GM19455 (cell line): ENCODE measurements at regions not wholly inside any gene's neighbourhood (a gene's known extent, or its start where the extent isn't known, plus 50 kb on each side); places are given as distances from the start of the nearest gene placed in this dataset.
"Not testable (repeated sequence)": the region's sequence is repeated elsewhere in the genome, so short reads cannot be mapped to it uniquely, and the experiment has no call there.

ENCODE experiments used
- ATAC-seq: cut with Tn5 transposase; IDR thresholded peaks from one replicate; pipeline ENCODE4 v1.9.1; 2021; ENCODE audit not compliant: unreplicated experiment

GRCh38 chr4:177494791-177495190 is 52.6 kb upstream of the AGA start:
- no peak for ATAC-seq

- ATAC-seq, result not testable (repeated sequence)
Measured at GRCh38 chr4:177495626-177496025, 53.4 kb upstream of the AGA start.

GRCh38 chr4:177499537-177499936 is 57.3 kb upstream of the AGA start:
- ATAC-seq, result no peak

GRCh38 chr4:177505171-177505615 is 63.0 kb upstream of the AGA start:
- ATAC-seq, result no peak

DNA sequence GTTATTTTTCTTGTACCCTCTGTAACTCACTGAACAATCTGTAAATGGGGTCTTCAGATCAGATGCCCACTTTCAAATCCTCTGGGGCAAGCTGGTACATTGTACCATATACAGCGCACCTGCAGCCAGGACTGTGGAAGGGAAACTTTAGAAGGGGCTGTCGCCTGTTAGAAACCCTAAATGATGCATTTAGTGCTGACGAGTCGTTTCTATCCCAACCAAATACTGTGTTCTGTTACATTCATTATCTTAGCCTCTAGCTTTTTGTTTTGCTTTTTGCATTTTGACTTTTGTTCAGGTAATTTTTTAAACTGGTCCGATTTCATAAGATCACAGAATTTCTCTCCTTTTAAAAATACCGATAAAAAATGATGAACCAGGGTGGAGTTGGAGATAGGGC is 66.4 kb upstream of the AGA start:
- no peak for ATAC-seq

DNA sequence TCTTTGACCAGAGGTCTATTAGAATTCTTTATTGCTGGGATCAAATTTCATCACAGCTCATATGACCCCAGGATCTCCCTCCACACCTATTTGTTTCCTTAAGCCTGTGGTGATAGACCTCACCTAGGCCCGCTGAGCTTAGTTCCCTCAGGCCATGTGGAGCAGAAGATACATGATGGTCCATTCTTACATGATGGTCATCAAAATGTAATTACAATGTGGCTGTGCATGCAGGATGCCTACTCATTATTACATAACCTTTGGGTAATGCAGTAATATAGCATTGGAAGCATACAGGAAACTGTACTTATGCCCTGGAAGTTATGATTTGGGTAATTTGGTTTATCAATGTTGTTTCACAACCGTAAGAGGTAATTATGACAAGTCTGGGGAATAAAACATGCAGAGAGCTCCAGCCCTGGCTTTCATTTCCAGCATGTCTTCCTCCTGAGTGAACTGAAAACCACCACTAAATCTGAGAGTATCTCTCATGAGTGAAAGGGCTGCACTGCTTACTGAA is 67.0 kb upstream of the AGA start:
- ATAC-seq, result no peak

DNA sequence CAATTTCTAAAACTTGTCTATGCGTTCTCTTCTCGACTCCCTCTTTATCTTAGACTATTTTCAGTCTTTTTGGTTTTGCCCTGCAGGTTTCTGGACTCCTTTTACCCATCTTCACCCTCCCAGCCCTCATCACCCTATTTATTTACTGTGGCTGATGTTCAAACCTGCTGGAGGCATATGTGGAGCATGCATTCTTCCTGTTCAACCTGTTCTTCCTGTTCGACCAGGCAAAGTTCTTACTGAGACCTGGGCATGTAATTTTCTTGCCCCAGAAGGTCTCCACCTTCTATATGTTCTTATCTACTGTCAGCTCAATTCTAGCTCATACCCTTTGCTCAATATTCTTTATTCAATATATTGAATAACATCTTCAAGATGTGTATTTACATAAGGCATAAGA is 69.4 kb upstream of the AGA start:
- ATAC-seq, result no peak

GRCh38 chr4:177512646-177513045 is 70.4 kb upstream of the AGA start:
- ATAC-seq, result no peak

DNA sequence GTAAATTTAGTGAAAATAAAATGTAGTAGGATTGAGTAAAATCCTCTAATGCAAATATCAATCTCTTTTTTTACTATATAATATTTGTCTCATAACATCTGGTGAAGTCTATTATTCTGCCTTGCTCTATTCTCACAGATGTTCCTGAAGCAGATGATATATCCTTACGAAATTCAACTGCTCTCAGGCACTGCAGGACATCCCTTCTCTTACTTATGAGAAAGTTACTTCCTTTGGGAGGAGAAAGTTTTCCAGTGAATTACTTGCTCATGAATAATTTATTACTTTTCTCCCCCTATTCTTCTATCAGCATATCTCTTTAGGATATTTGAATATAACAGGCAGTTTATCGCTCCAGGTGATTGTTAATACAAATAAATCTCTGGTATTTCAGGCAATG is 75.6 kb upstream of the AGA start:
- ATAC-seq, result no peak

GRCh38 chr4:177519481-177520260 is 77.4 kb upstream of the AGA start:
- no peak for ATAC-seq

- no peak for ATAC-seq
Measured at GRCh38 chr4:177528620-177529019, 86.4 kb upstream of the AGA start.

GRCh38 chr4:177530561-177530960 is 88.3 kb upstream of the AGA start:
- no peak for ATAC-seq

DNA sequence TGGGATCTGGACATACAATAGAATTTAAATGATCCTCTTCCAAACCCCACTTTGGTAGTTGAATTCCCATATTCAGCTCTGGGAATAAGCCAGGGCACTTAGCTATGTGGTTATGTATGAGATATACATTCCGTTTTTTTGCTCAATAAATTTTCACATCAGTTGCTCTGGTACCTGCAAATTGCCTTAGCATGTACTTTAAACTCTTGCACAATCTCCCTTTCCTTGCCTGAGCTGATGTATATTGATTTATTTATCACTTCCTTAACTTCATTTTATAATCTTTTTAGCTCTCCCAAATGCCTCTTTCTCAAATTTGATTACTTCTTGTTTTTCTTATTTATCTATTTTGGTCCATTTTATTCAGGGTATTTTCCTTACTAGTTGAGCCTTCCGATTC is 90.1 kb upstream of the AGA start:
- ATAC-seq, result no peak

GRCh38 chr4:177534841-177535240 is 92.6 kb upstream of the AGA start:
- ATAC-seq, result not testable (repeated sequence)

GRCh38 chr4:177546745-177547144 is 104.5 kb upstream of the AGA start:
- ATAC-seq, result no peak

GRCh38 chr4:177547985-177548384 is 105.7 kb upstream of the AGA start:
- no peak for ATAC-seq

GRCh38 chr4:177555007-177555574 is 112.9 kb upstream of the AGA start:
- ATAC-seq, result no peak

DNA sequence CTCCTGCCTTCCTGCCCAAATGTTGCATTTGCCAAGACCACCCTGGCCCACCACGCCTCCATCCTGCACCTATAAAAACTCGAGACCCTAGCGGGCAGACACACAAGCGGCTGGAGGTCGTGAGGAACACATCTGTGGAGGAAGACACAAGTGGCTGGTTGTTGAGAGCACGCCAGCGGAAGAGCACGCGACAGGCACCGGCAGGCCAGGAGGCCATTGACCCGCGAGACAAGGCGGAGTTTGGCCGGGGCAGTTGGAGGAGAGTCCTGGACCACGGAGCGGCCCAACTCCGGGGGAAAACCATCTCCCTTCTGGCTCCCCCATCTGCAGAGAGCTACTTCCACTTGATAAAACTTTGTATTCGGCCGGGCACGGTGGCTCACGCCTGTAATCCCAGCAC is 115.2 kb upstream of the AGA start:
- ATAC-seq, result no peak

GRCh38 chr4:177558995-177559394 is 116.8 kb upstream of the AGA start:
- ATAC-seq, result no peak

GRCh38 chr4:177562163-177562562 is 119.9 kb upstream of the AGA start:
- ATAC-seq, result no peak

DNA sequence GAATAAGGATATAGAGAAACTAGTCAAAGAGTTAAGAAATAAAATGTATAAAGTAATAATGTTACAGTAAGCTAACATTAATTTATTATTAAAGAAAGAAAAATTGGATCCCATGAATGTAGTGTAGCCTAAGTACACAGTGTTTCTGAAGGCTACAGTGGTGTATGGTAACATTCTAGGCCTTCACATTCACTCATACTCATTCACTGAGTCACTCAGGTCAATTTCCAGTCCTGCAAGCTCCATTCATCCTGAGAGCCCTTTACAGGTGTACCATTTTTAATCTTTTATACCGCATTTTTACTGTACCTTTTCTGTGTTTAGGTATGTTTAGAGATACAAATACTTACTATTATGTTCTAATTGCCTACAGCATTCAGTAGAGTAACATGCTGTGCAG is 120.6 kb upstream of the AGA start:
- ATAC-seq, result no peak

- no peak for ATAC-seq
Measured at GRCh38 chr4:177566691-177567090, 124.5 kb upstream of the AGA start.

DNA sequence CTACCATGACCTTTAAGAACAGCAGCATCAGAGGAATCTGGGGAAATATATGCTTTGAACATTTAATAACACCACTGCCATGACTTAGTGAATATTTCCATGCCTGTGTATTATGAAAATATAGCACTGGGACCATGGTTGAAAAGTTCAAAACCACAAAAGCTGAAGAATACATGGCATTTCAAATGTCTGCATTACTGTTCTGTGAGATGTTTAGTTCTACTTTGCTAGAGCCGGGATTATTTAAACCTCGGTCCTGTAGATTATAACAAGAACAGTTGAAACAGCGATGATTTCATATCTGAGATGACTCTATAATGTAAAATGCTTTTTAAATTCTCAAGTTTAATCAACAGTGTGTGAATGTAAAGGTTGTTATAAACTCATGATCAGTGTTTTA is 126.7 kb upstream of the AGA start:
- ATAC-seq, result no peak
